NCI-H2196 (cell line): ENCODE measurements at regions not wholly inside any gene's neighbourhood (a gene's known extent, or its start where the extent isn't known, plus 50 kb on each side); places are given as distances from the start of the nearest gene placed in this dataset.

Experiments
- DNase-seq: peaks from one replicate; lab custom pipeline; 2025; ENCODE audit not compliant: unreplicated experiment; lab: John Stamatoyannopoulos, UW

- DNase-seq = no peak
These were observed 267.8 kb downstream of the BCOR start for GRCh38 chrX:39829965-39830364.

- no peak for DNase-seq
These were observed 267.3 kb downstream of the BCOR start for GRCh38 chrX:39830414-39830813.

DNA sequence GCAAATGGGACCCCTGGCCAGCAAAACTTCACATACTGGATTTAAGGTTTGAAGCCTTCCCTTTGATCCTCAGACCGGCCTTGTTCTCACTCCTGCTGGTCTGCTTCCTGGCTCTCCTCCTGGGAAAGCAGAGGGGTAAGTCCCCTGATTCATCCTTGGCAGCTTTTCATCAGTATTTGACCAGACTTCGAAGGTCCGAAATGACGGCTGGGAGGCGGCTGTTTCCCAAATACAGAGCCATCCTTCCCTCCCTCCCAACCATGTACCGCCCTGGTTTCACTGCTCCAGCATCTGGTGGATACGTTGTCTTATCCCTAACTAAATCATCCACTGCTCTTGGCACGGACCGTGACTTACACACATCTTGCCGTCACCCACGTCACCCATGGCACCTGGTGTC lies 265.5 kb downstream of the BCOR start:
- DNase-seq = no peak

DNA sequence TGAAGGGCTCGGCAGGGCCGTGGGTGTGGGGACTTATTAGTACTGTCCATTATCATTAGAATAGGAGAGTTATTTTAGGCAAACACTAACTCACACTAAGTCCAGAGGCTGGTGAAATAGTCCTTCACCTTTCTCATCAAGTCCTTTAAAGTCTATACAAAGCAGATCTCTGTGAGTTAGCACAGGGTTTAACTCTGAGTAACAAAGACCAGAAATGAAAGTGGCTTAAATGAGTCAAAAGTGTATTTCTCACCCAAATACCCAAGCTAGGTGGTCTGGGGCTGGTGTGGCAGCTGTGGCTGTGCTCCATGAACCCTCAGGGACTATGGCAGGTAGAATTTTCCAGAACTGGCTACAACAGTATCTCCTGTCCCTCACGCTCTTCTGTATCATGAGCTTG lies 263.2 kb downstream of the BCOR start:
- DNase-seq = no peak

GRCh38 chrX:39835241-39835640 lies 262.5 kb downstream of the BCOR start:
- no peak for DNase-seq

GRCh38 chrX:39835776-39836175 lies 262.0 kb downstream of the BCOR start:
- DNase-seq = no peak

GRCh38 chrX:39836802-39837420 lies 260.8 kb downstream of the BCOR start:
- no peak for DNase-seq

- DNase-seq = no peak
These were observed 260.1 kb downstream of the BCOR start for GRCh38 chrX:39837688-39838087.

DNA sequence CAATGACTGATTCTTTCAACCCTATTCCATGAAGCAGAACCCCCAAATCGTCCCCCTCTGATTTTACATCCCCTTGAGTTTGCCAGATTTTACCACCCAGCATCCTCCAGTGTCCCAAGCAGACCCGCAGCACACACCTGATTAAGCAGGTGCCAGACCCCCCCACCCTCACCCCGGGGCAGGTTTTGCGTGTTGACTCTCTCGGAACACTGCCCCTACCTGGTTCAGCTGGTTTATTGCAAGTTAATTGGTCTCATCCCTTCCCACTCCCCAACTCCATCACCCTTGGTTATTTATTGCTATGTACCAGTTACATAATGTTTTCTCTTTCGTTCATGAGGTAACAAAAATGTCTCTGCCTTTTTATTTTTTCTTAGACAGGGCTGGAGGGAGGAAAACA lies 258.4 kb downstream of the BCOR start:
- DNase-seq = no peak

DNA sequence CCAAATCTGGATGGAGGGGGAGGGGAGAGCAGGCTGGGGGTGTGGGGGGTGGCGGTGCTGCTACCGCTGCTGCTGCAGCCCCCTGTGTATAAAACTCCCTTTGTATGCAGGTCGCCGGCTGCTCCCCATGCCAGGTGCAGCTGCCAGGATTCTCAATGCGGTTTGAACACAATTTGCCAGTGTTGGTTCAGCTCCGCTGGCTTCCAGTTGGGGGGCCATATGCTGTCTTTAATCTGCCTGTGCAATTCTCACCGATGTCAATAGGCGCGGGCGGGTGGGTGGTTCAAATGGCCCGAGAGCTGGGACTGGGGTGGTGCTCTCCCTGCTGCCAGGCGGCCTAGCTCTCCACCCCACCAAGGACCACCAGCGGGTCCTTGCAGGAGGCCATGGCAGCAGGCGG lies 257.6 kb downstream of the BCOR start:
- DNase-seq = no peak

DNA sequence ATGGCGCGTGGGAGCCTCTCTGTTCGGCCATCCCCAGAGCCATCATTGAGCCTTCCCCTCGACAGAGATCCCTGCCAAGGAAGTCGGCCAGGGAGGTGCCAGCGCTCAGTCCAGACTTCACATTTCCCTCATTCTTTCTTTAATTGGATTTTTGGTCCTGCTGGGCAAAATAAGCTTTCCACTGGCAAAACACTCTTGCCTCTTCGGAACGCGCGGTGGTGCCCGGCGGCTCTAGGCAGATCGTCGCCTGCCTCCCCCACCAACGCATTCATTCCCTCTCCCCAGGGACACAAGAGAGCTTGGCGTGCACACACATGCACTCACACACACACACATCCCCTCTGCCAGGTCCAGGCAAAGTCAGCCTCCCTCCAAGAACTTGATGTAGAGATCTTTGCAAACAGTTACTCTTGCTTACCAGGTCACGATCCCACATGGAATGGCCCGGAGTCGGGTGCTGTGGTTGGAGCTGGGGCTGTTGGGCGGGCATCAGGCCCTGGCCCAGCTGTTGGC lies 257.1 kb downstream of the BCOR start:
- DNase-seq = no peak

GRCh38 chrX:39841604-39842003 lies 256.2 kb downstream of the BCOR start:
- no peak for DNase-seq

GRCh38 chrX:39842281-39842973 lies 255.3 kb downstream of the BCOR start:
- no peak for DNase-seq

GRCh38 chrX:39843318-39843717 lies 254.4 kb downstream of the BCOR start:
- no peak for DNase-seq

- DNase-seq = no peak
These were observed 252.5 kb downstream of the BCOR start for GRCh38 chrX:39845233-39845632.

DNA sequence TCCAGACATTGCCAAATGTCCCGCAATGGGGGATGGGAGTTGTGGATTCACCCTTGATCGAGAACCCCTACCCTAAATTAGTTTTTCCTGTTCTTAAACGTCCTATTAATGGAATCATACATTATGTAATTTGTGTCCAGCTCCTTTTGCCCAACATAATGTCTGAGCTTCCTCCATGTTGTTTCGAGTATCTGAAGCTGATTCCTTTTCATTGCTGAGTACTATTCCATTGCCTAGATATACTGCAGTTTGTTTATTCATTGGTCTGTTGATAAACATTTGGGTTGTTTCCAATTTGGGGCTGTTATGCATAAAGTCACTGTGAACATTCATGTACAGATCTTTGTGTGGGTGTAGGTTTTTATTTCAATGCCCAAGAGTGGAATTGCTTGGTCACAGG lies 251.3 kb downstream of the BCOR start:
- no peak for DNase-seq

- no peak for DNase-seq
These were observed 249.5 kb downstream of the BCOR start for GRCh38 chrX:39848243-39848642.

DNA sequence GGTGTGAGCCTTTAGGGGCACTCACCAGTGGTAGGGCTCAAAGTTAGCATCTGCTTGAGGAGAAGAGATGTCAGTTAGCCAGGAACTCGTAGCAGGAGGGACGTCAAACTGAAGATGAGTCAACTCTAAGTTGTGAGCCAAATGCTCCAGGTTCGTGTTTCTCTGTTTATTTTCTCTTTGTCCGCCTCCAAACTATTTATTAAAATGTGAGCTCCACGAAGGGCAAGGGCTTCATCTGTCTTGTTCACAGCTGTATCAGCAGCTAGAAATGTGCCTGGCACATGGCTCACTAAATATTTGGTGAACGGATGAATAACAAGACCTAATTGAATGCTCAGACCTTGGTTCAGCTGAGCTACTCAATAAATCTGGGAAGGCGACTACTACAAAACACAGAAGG lies 248.9 kb downstream of the BCOR start:
- no peak for DNase-seq

GRCh38 chrX:39850209-39850608 lies 247.5 kb downstream of the BCOR start:
- no peak for DNase-seq

- DNase-seq = no peak
These were observed 247.1 kb downstream of the BCOR start for GRCh38 chrX:39850630-39851152.

DNA sequence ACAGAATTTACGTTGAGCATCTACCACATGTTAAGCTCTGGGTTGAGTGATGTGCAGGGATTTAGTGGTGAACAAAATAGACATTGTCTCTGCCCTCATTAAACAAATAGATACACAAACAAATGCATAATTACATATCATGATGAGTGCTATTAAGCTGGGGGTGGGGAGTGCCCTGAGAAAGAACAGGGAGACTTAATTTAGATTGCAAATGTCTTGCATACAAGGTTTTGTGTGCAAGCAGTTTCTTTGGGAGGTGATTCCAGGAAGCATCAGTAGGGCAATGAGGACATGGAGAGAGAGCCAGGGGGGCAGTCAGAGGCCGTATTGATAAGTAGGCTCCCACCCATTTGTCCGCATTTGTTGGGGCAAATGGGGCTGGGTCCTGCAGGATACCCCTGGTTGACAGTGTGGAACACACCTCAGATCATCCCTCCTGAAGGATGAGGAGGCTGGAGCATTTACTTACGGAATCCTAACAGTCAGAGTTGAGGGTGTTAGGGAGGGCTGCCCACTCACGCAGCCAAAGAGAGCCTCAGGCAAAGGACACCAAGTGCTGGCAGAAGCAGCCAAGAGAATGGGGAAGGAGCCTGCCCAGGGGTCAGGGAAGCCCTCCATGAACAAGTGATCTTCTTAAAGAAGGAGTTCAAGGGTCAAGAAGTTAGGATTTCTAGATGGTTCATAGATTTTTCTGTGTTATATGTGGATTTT lies 245.9 kb downstream of the BCOR start:
- DNase-seq = no peak

DNA sequence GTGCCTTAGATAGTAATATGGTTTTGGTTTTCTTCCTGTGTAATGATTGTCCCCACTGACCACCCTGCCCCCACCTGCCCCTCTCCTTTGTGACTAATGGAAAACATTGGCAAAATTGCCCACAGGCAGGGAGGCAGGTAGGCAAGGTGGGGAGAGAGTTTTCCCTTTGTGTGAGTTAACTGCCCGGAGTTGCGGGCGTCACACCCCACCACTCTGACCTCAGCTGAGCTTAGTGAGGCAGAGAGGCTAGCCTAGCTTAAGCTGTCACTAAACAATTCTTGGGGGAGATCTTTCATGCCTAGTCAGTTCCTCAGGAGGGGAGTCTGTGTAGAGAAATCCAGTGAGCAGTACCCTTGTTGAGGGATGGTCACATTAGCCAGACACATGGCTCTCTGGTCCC lies 245.3 kb downstream of the BCOR start:
- DNase-seq = no peak
